ENCODE measurements at regions not wholly inside any gene's neighbourhood (a gene's known extent, or its start where the extent isn't known, plus 50 kb on each side); places are given as distances from the start of the nearest gene placed in this dataset.
"Not testable (repeated sequence)": the region's sequence is repeated elsewhere in the genome, so short reads cannot be mapped to it uniquely, and the experiment has no call there.

DNA sequence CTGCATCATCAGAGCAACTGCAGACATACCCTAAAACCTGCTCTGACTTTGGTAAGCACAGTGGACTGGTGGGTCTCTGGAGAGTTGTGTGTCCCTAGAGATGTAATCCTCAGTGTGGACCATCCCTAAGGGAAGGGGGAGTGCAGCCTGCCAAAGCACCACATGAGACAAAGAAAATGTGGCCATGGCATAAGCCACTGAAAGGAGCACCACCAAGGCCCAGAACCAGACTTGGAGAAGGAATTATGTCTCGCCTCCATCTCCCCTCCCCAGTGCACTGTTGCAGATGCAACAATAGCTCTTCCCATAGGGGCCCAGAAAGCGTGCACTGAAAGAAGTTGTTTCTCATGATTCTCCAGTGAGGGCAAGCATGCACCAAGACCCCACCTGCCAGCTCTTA, 69.7 kb upstream of the AGAP9 start:
- dilution Hi-C loops (cut with MboI; ENCODE audit: extremely low pct_ligation_motif_present, low sequenced_read_pairs); H3K27ac ChIP-seq (ENCODE audit: control insufficient read depth, insufficient read depth, low read length); H3K36me3 ChIP-seq (ENCODE audit: control insufficient read depth in 2 of 2, extremely low read depth in 1 of 2, insufficient read depth in 2 of 2, low read length in 2 of 2); FAIRE-seq; H3K9me1 ChIP-seq (ENCODE audit: control insufficient read depth, extremely low read depth, insufficient read depth, low read length); H3K9me3 ChIP-seq (ENCODE audit: control insufficient read depth, low read depth, low read length); DNase-seq (ENCODE audit: low read depth, low spot score); H3K4me1 ChIP-seq (ENCODE audit: control insufficient read depth, extremely low read depth, insufficient read depth, low read length); H2AFZ ChIP-seq (ENCODE audit: control insufficient read depth, low read length); H3K4me2 ChIP-seq (ENCODE audit: control insufficient read depth, extremely low read depth, insufficient read depth, low read depth, low read length); H4K20me1 ChIP-seq (ENCODE audit: control insufficient read depth, extremely low read depth, insufficient read depth, low read length); H3K27me3 ChIP-seq (ENCODE audit: control insufficient read depth, extremely low read depth, insufficient read depth, low read length); H3K79me2 ChIP-seq (ENCODE audit: control insufficient read depth, insufficient read depth, low read length); H3K4me3 ChIP-seq (ENCODE audit: control insufficient read depth in 2 of 3, extremely low read depth in 1 of 3, insufficient read depth in 2 of 3, low read depth in 1 of 3, low read length in 3 of 3); H3K9ac ChIP-seq (ENCODE audit: control insufficient read depth, extremely low read depth, insufficient read depth, low read length): not testable (repeated sequence)

- H3K79me2 ChIP-seq (ENCODE audit: control insufficient read depth, insufficient read depth, low read length); H2AFZ ChIP-seq (ENCODE audit: control insufficient read depth, low read length); H3K27ac ChIP-seq (ENCODE audit: control insufficient read depth, insufficient read depth, low read length); DNase-seq (ENCODE audit: low read depth, low spot score); H3K9me1 ChIP-seq (ENCODE audit: control insufficient read depth, extremely low read depth, insufficient read depth, low read length); H3K27me3 ChIP-seq (ENCODE audit: control insufficient read depth, extremely low read depth, insufficient read depth, low read length); H4K20me1 ChIP-seq (ENCODE audit: control insufficient read depth, extremely low read depth, insufficient read depth, low read length); H3K4me2 ChIP-seq (ENCODE audit: control insufficient read depth, extremely low read depth, insufficient read depth, low read depth, low read length); dilution Hi-C loops (cut with MboI; ENCODE audit: extremely low pct_ligation_motif_present, low sequenced_read_pairs); H3K4me1 ChIP-seq (ENCODE audit: control insufficient read depth, extremely low read depth, insufficient read depth, low read length); H3K9ac ChIP-seq (ENCODE audit: control insufficient read depth, extremely low read depth, insufficient read depth, low read length); H3K4me3 ChIP-seq (ENCODE audit: control insufficient read depth in 2 of 3, extremely low read depth in 1 of 3, insufficient read depth in 2 of 3, low read depth in 1 of 3, low read length in 3 of 3); FAIRE-seq; H3K36me3 ChIP-seq (ENCODE audit: control insufficient read depth in 2 of 2, extremely low read depth in 1 of 2, insufficient read depth in 2 of 2, low read length in 2 of 2); H3K9me3 ChIP-seq (ENCODE audit: control insufficient read depth, low read depth, low read length): not testable (repeated sequence)
Measured at GRCh38 chr10:47590956-47591355, 67.5 kb upstream of the AGAP9 start.

DNA sequence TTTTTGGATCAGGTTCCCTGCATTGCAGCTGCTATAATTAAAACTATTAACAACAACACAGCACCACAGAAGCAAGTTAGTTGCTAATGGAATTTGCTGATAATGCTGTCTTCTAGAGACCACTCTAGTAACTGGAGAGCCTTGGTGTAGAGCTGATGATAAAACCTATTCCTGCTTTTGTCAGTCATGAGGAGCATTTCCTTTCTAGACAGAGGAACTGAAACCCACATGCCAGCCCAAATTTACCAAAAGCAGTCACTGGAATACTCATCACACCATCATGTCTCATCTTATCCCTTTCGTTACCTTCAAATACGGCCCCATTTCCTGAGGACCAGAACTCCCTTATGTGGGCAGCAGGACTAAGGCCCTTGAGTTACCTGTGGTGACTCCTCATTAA, 67.1 kb upstream of the AGAP9 start:
- H4K20me1 ChIP-seq (ENCODE audit: control insufficient read depth, extremely low read depth, insufficient read depth, low read length); H3K36me3 ChIP-seq (ENCODE audit: control insufficient read depth in 2 of 2, extremely low read depth in 1 of 2, insufficient read depth in 2 of 2, low read length in 2 of 2); dilution Hi-C loops (cut with MboI; ENCODE audit: extremely low pct_ligation_motif_present, low sequenced_read_pairs); H3K27ac ChIP-seq (ENCODE audit: control insufficient read depth, insufficient read depth, low read length); H3K9me3 ChIP-seq (ENCODE audit: control insufficient read depth, low read depth, low read length); H2AFZ ChIP-seq (ENCODE audit: control insufficient read depth, low read length); H3K79me2 ChIP-seq (ENCODE audit: control insufficient read depth, insufficient read depth, low read length); H3K4me2 ChIP-seq (ENCODE audit: control insufficient read depth, extremely low read depth, insufficient read depth, low read depth, low read length); H3K9me1 ChIP-seq (ENCODE audit: control insufficient read depth, extremely low read depth, insufficient read depth, low read length); FAIRE-seq; DNase-seq (ENCODE audit: low read depth, low spot score); H3K27me3 ChIP-seq (ENCODE audit: control insufficient read depth, extremely low read depth, insufficient read depth, low read length); H3K4me3 ChIP-seq (ENCODE audit: control insufficient read depth in 2 of 3, extremely low read depth in 1 of 3, insufficient read depth in 2 of 3, low read depth in 1 of 3, low read length in 3 of 3); H3K9ac ChIP-seq (ENCODE audit: control insufficient read depth, extremely low read depth, insufficient read depth, low read length); H3K4me1 ChIP-seq (ENCODE audit: control insufficient read depth, extremely low read depth, insufficient read depth, low read length): not testable (repeated sequence)

- H3K9ac ChIP-seq (ENCODE audit: control insufficient read depth, extremely low read depth, insufficient read depth, low read length); H3K9me3 ChIP-seq (ENCODE audit: control insufficient read depth, low read depth, low read length); H3K4me3 ChIP-seq (ENCODE audit: control insufficient read depth in 2 of 3, extremely low read depth in 1 of 3, insufficient read depth in 2 of 3, low read depth in 1 of 3, low read length in 3 of 3); DNase-seq (ENCODE audit: low read depth, low spot score); H3K79me2 ChIP-seq (ENCODE audit: control insufficient read depth, insufficient read depth, low read length); H3K4me1 ChIP-seq (ENCODE audit: control insufficient read depth, extremely low read depth, insufficient read depth, low read length); dilution Hi-C loops (cut with MboI; ENCODE audit: extremely low pct_ligation_motif_present, low sequenced_read_pairs); H2AFZ ChIP-seq (ENCODE audit: control insufficient read depth, low read length); H4K20me1 ChIP-seq (ENCODE audit: control insufficient read depth, extremely low read depth, insufficient read depth, low read length); H3K27ac ChIP-seq (ENCODE audit: control insufficient read depth, insufficient read depth, low read length); H3K4me2 ChIP-seq (ENCODE audit: control insufficient read depth, extremely low read depth, insufficient read depth, low read depth, low read length); H3K27me3 ChIP-seq (ENCODE audit: control insufficient read depth, extremely low read depth, insufficient read depth, low read length); FAIRE-seq; H3K9me1 ChIP-seq (ENCODE audit: control insufficient read depth, extremely low read depth, insufficient read depth, low read length); H3K36me3 ChIP-seq (ENCODE audit: control insufficient read depth in 2 of 2, extremely low read depth in 1 of 2, insufficient read depth in 2 of 2, low read length in 2 of 2): not testable (repeated sequence)
Measured at GRCh38 chr10:47582051-47582450, 58.6 kb upstream of the AGAP9 start.

DNA sequence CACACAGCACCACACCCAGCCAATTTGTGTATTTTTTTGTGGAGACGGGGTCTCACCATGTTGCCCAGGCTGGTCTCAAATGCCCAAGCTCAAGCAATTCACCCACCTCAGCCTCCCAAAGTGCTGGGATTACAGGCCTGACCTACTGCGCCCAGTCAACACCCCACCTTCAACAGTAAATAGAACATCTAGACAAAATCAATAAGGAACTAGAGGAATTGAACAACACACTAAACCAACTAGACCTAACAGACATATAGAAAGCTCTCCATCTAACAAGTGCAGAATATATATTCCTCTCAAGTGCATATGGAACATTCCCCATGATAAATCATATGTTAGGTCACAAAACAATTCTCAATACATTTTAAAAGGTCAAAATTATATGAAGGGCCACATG, 56.6 kb upstream of the AGAP9 start:
- dilution Hi-C loops (cut with MboI; ENCODE audit: extremely low pct_ligation_motif_present, low sequenced_read_pairs); H3K9me1 ChIP-seq (ENCODE audit: control insufficient read depth, extremely low read depth, insufficient read depth, low read length); DNase-seq (ENCODE audit: low read depth, low spot score): not testable (repeated sequence)

More for the DNA sequence above, 56.6 kb upstream of the AGAP9 start:
- H3K4me1 ChIP-seq (ENCODE audit: control insufficient read depth, extremely low read depth, insufficient read depth, low read length); H3K79me2 ChIP-seq (ENCODE audit: control insufficient read depth, insufficient read depth, low read length); FAIRE-seq; H3K9me3 ChIP-seq (ENCODE audit: control insufficient read depth, low read depth, low read length); H3K36me3 ChIP-seq (ENCODE audit: control insufficient read depth in 2 of 2, extremely low read depth in 1 of 2, insufficient read depth in 2 of 2, low read length in 2 of 2); H3K4me2 ChIP-seq (ENCODE audit: control insufficient read depth, extremely low read depth, insufficient read depth, low read depth, low read length); H3K9ac ChIP-seq (ENCODE audit: control insufficient read depth, extremely low read depth, insufficient read depth, low read length); H2AFZ ChIP-seq (ENCODE audit: control insufficient read depth, low read length); H3K27ac ChIP-seq (ENCODE audit: control insufficient read depth, insufficient read depth, low read length); H3K27me3 ChIP-seq (ENCODE audit: control insufficient read depth, extremely low read depth, insufficient read depth, low read length); H3K4me3 ChIP-seq (ENCODE audit: control insufficient read depth in 2 of 3, extremely low read depth in 1 of 3, insufficient read depth in 2 of 3, low read depth in 1 of 3, low read length in 3 of 3); H4K20me1 ChIP-seq (ENCODE audit: control insufficient read depth, extremely low read depth, insufficient read depth, low read length): not testable (repeated sequence)

All from keratinocyte (primary cell).